Small intestine (tissue), 7 donors: ENCODE measurements at regions not wholly inside any gene's neighbourhood (a gene's known extent, or its start where the extent isn't known, plus 50 kb on each side); places are given as distances from the start of the nearest gene placed in this dataset.

ENCODE experiments used
- DNase-seq, 2 donors: peaks; one replicate each; pipeline versions ENCODE4 v3.0.0 to v3.0.0-alpha.2; 2013
- FAIRE-seq: peaks from 2 replicates; lab custom pipeline; 2012; peaks lifted over from hg19 to GRCh38; lab: Jason Lieb, UNC
- H3K27ac ChIP-seq, 3 donors: one replicate each; pipeline ENCODE4 v1.5.1; 2013; ENCODE audit warnings: low read length in 2 of 3, mild to moderate bottlenecking in 2 of 3, control low read depth in 1 of 3, inconsistent platforms in 1 of 3, low read depth in 1 of 3, moderate library complexity in 1 of 3
- H3K27me3 ChIP-seq, 3 donors: one replicate each; pipeline ENCODE4 v1.6.1; 2013; ENCODE audit warnings: low read length in 3 of 3, inconsistent platforms in 1 of 3; ENCODE audit not compliant: control insufficient read depth in 3 of 3, insufficient read depth in 3 of 3
- H3K36me3 ChIP-seq, 3 donors: one replicate each; pipeline ENCODE4 v1.6.1; 2013; ENCODE audit warnings: low read length in 3 of 3, inconsistent platforms in 1 of 3, low read depth in 1 of 3, mild to moderate bottlenecking in 1 of 3, moderate library complexity in 1 of 3; ENCODE audit not compliant: control insufficient read depth in 3 of 3, insufficient read depth in 2 of 3
- H3K4me1 ChIP-seq, 3 donors: one replicate each; pipeline ENCODE4 v1.6.1; 2013; ENCODE audit warnings: low read length in 2 of 3, inconsistent platforms in 1 of 3, low read depth in 1 of 3, mild to moderate bottlenecking in 1 of 3, moderate library complexity in 1 of 3; ENCODE audit not compliant: control insufficient read depth in 3 of 3, insufficient read depth in 2 of 3
- H3K4me3 ChIP-seq, 3 donors: one replicate each; pipeline ENCODE4 v1.5.1; 2013; ENCODE audit warnings: low read length in 3 of 3, control low read depth in 1 of 3, inconsistent platforms in 1 of 3, low read depth in 1 of 3, mild to moderate bottlenecking in 1 of 3, moderate library complexity in 1 of 3
- H3K9me3 ChIP-seq, 2 donors: one replicate each; pipeline ENCODE4 v1.6.1; 2013; ENCODE audit warnings: low read depth in 1 of 2, low read length in 1 of 2; ENCODE audit not compliant: control insufficient read depth in 2 of 2, insufficient read depth in 1 of 2
- WGBS, 3 donors: extraction: QIAGEN DNeasy Blood & Tissue Kit; methylation state at CpG; one replicate each; pipeline ENCODE4 v1.1.7; 2013; 5-methylcytosine and 5-hydroxymethylcytosine counted together
- donor health status: healthy with polysubstance abuse.
- donor health status: control.
- donor health status: control.
- donor health status: Bipolar disorder and iron deficiency.
- donor health status: healthy.

DNA sequence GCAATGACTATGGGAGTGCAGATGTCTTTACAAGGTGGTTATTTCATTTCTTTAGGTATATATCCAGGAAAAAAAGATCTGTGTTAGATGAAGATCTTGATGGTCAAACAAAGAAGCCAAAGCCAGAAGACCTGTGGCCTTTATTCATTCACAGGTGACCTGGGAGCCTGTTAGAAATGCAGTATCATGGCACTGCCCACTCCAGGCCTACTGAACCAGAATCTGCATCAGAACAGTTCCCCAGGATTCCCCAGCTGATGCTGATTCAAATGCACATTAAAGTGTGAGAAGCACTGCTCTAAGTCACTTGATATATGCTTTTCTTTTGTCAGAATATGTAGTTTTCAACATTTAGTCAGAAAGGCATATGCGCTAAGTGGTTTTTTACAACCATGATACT is 251.1 kb downstream of the IPMK start:
- DNase-seq, result no peak
- no peak overlapping the region for H3K27ac ChIP-seq
- FAIRE-seq, result no peak
- no peaks in the 10 kb centered on the region for H3K9me3 ChIP-seq
- H3K36me3 ChIP-seq, result no peaks in the 10 kb centered on the region
- H3K4me1 ChIP-seq, result no peaks in the 10 kb centered on the region
- H3K27me3 ChIP-seq, result no peaks in the 10 kb centered on the region
- WGBS, 3 donors, result 97 to 98% (median 97%) methylated on average over 1 of the region's 1 CpG
- no peak overlapping the region for H3K4me3 ChIP-seq

DNA sequence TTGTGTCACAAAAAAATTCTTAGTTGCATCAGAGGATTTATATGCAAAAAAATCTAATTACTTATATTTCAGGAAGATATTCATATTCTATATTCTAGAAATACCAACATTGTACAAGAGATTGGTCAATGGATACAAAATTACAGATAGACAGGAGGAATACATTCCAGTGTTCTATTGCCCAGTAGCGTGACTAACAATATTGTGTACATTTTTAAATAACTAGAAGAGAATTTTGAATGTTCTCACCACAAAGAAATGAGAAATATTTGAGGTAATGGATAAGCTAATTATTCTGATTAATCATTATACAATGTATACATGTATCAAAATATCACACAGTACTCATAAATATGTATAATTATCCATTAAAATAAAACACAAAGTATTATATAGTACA is 253.3 kb downstream of the IPMK start:
- Histone ChIP-seq H3K9me3 (no peaks in the 10 kb centered on the region), H3K27me3 (no peaks in the 10 kb centered on the region), H3K36me3 (no peaks in the 10 kb centered on the region), H3K4me3 (no peak overlapping the region), H3K4me1 (no peaks in the 10 kb centered on the region), H3K27ac (no peak overlapping the region)
- FAIRE-seq (peak; percentile 89), DNase-seq (no peak)
- WGBS, 3 donors, result 57 to 81% (median 78%) methylated on average over 1 of the region's 1 CpG

DNA sequence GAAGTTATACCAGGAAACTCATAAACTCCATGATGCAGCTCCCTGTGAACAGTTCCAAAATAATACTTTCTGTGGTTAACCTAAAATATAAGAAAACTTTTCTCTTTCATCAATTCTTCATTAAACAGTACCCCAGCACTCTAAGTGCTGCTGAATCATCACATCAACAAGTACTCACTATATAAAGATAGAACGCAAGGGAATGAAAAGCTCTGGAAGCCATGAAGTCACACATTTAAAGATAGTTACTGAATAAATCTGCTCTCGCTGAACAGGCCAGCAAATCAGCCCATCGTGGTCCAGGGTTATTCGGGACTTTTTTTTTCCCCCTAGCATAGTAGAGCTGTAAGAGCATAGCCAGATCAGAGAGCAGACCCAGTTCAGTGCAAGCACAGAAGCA is 254.3 kb downstream of the IPMK start:
- Histone ChIP-seq H3K36me3 (no peaks in the 10 kb centered on the region), H3K4me3 (no peak overlapping the region), H3K9me3 (no peaks in the 10 kb centered on the region), H3K27me3 (no peaks in the 10 kb centered on the region), H3K27ac (no peak overlapping the region), H3K4me1 (no peaks in the 10 kb centered on the region)
- WGBS, 3 donors, result 83 to 88% (median 87%) methylated on average over 4 of the region's 4 CpGs
- DNase-seq (no peak), FAIRE-seq (no peak)

DNA sequence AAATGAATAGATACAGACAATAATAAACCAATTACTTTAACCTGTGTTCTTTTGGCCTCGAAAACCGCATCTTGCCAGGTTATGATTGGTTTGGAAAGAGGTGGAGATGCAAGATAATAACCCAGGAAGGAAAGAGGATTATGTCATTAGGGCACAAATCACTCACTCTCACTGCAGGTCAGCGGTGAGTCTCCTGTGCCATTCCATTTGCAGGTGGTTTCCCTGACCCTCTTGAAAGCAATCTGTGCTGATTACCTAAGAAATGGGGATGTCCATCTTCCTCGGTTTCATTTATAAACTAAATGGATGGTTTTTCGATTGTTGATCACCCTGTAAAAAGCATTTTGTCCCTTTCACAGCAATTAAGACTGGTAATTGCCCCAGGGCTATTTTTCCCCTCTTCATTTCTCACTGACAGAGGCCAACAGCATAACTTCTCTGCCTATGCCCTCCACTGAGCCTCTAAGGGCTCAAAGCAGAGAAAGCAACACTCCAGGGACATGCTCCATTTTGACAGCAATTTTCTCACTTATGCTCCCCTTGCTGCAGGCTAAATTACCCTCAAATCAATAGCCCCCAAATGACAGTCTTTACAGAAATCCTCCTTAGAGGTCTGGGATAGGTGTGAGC is 257.5 kb downstream of the IPMK start:
- Histone ChIP-seq H3K36me3 (no peaks in the 10 kb centered on the region), H3K27me3 (no peaks in the 10 kb centered on the region), H3K9me3 (no peaks in the 10 kb centered on the region), H3K4me3 (no peak overlapping the region), H3K27ac (no peak overlapping the region), H3K4me1 (no peaks in the 10 kb centered on the region)
- DNase-seq (no peak), FAIRE-seq (no peak)
- 61 to 75% (median 64%) methylated on average over 5 of the region's 5 CpGs for WGBS, 3 donors

DNA sequence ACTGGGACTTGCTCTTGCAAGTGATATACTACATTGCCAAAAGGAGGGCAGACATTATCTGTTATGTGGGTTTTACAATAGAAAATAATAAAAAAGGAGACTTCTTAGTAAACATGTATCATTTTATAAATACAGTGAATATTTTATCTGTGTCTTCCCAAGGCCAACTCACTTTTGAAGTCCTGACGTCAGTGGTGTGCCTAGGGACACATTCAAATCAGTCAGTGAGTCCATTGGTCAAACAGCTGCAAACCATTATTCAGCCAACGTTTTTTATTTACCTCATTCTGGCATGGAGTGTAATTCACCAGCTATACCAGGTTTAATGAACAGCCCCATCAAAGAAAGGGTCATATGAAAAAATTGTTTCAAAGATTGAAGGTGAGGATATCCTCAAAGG is 263.7 kb downstream of the IPMK start:
- FAIRE-seq, result no peak
- Histone ChIP-seq H3K27me3 (no peaks in the 10 kb centered on the region), H3K36me3 (no peaks in the 10 kb centered on the region), H3K4me1 (no peaks in the 10 kb centered on the region), H3K4me3 (no peak overlapping the region), H3K9me3 (no peaks in the 10 kb centered on the region), H3K27ac (no peak overlapping the region)
- 18 to 44% (median 23%) methylated on average over 2 of the region's 2 CpGs for WGBS, 3 donors
- no peak for DNase-seq

DNA sequence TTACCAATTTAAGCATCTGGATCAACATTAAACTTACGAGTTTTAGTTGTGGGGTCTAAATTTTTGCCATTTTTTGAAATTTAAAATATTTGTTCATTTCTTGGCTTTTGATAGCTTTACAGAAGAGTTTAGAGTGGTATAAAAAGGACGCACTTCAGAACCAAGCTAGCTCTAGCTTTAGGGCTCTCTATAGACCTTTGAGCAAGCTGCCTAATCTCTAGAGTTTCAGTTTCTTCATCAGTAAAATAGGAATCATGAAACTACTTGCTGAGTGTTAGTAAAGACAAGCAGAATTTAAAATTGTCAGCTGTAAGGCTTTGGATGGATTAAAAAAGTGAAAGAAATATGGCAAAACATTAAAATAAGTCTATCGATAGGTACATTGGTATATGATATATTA is 266.5 kb downstream of the IPMK start:
- DNase-seq, result no peak
- FAIRE-seq, result no peak
- H3K4me3 ChIP-seq, result no peak overlapping the region
- no peak overlapping the region for H3K27ac ChIP-seq
- H3K9me3 ChIP-seq, result no peaks in the 10 kb centered on the region
- no peaks in the 10 kb centered on the region for H3K36me3 ChIP-seq
- H3K27me3 ChIP-seq, result no peaks in the 10 kb centered on the region
- H3K4me1 ChIP-seq, result no peaks in the 10 kb centered on the region
- WGBS, 3 donors, result 67 to 72% (median 67%) methylated on average over 3 of the region's 3 CpGs

DNA sequence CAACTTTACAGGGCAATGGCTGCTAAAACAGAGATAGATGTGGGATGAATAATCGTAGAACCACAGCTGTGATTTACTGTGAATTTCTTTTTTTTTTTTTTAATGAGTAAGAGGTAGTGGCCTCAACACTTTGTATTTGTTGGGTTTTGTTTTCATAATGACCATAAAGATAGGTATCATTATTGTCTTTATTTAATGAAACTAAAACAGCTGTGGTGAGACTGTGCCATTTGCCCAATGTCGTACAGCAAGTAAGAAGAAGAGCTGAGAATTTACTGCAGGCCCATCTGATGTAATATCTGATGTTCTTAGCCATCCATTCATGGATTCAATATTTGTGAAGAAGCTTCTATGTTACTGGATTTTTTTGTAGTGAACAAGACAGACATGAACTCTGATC is 271.2 kb downstream of the IPMK start:
- FAIRE-seq, result no peak
- H3K27ac ChIP-seq, result no peak overlapping the region
- H3K36me3 ChIP-seq, result no peaks in the 10 kb centered on the region
- no peaks in the 10 kb centered on the region for H3K4me1 ChIP-seq
- DNase-seq, result no peak
- 79 to 85% (median 84%) methylated on average over 2 of the region's 2 CpGs for WGBS, 3 donors
- no peaks in the 10 kb centered on the region for H3K27me3 ChIP-seq
- H3K4me3 ChIP-seq, result no peak overlapping the region
- no peaks in the 10 kb centered on the region for H3K9me3 ChIP-seq

DNA sequence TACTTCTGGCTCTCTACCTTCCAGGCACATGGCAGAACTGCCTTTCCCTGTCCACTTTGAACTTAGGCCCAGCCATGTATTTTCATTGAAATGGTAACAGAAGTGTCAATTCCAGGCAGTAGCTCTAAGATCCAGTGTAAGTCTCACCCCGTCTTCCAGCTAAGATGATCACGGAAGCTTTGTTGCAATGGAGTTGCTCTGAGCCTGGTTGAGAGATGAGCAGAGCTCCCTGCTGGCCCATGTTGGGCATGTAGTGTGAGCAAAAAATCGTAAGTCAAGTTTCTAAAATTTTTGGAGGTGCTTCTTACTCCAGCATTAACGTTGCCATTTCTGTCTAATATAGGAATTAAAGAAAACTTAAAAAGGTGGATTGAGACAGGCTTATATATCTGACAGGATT is 274.4 kb downstream of the IPMK start:
- Histone ChIP-seq H3K36me3 (no peaks in the 10 kb centered on the region), H3K27ac (no peak overlapping the region), H3K4me1 (no peaks in the 10 kb centered on the region), H3K4me3 (no peak overlapping the region), H3K9me3 (no peaks in the 10 kb centered on the region), H3K27me3 (no peaks in the 10 kb centered on the region)
- DNase-seq (no peak), FAIRE-seq (no peak)
- WGBS, 3 donors, result 80 to 92% (median 84%) methylated on average over 4 of the region's 4 CpGs
